MM.1S (cell line): ENCODE measurements at regions not wholly inside any gene's neighbourhood (a gene's known extent, or its start where the extent isn't known, plus 50 kb on each side); places are given as distances from the start of the nearest gene placed in this dataset.

ENCODE experiments used
- DNase-seq: peaks from one replicate; pipeline ENCODE4 v3.0.0-alpha.2; 2015
- H2AFZ ChIP-seq: fragments of 300-600 bp; sonication (generic); 2 replicates; pipeline ENCODE4 v1.6.0; 2016; ENCODE audit warnings: antibody characterized with exemption, low read length
- H3F3A ChIP-seq: fragments of 300-600 bp; sonication (generic); 2 replicates; pipeline ENCODE4 v1.6.1; 2016; ENCODE audit warnings: mild to moderate bottlenecking, antibody characterized with exemption, low read length, moderate library complexity, mixed read lengths; ENCODE audit not compliant: insufficient read depth
- H3K27ac ChIP-seq: fragments of 300-600 bp; sonication (generic); 2 replicates; pipeline ENCODE4 v1.5.1; 2016; ENCODE audit warnings: mild to moderate bottlenecking, low read length
- H3K27me3 ChIP-seq: fragments of 300-600 bp; sonication (generic); replicated peaks from 2 replicates; pipeline ENCODE4 v1.6.0; 2016; ENCODE audit warnings: low read length; ENCODE audit not compliant: insufficient read depth
- H3K36me3 ChIP-seq: fragments of 300-600 bp; sonication (generic); replicated peaks from 2 replicates; pipeline ENCODE4 v1.6.1; 2016; ENCODE audit warnings: mild to moderate bottlenecking, low read length, mixed read lengths; ENCODE audit not compliant: insufficient read depth
- H3K4me1 ChIP-seq: fragments of 300-600 bp; sonication (generic); 2 replicates; pipeline ENCODE4 v1.6.1; 2016; ENCODE audit warnings: low read length, mixed read lengths
- H3K4me2 ChIP-seq: fragments of 300-600 bp; sonication (generic); 2 replicates; pipeline ENCODE4 v1.6.0; 2016; ENCODE audit warnings: low read depth, low read length
- H3K4me3 ChIP-seq: fragments of 300-600 bp; sonication (generic); 2 replicates; pipeline ENCODE4 v1.5.1; 2016; ENCODE audit warnings: low read length, mixed read lengths
- H3K79me2 ChIP-seq: fragments of 300-600 bp; sonication (generic); 2 replicates; pipeline ENCODE4 v1.6.1; 2016; ENCODE audit warnings: mixed run types, low read length, mixed read lengths
- H3K9ac ChIP-seq: fragments of 300-600 bp; sonication (generic); 2 replicates; pipeline ENCODE4 v1.6.1; 2016; ENCODE audit warnings: low read length, mixed read lengths
- H3K9me2 ChIP-seq: fragments of 300-600 bp; sonication (generic); replicated peaks from 2 replicates; pipeline ENCODE4 v1.6.1; 2016; ENCODE audit warnings: mild to moderate bottlenecking, low read length, mixed read lengths; ENCODE audit not compliant: insufficient read depth
- H3K9me3 ChIP-seq: fragments of 300-600 bp; sonication (generic); replicated peaks from 2 replicates; pipeline ENCODE4 v1.6.1; 2016; ENCODE audit warnings: mild to moderate bottlenecking, low read length, mixed read lengths; ENCODE audit not compliant: insufficient read depth
- H4K20me1 ChIP-seq: fragments of 300-600 bp; sonication (generic); 2 replicates; pipeline ENCODE4 v1.6.1; 2016; ENCODE audit warnings: mild to moderate bottlenecking, low read length, moderate library complexity, mixed read lengths; ENCODE audit not compliant: insufficient read depth
- CTCF ChIP-seq: fragments of 300-600 bp; sonication (generic); IDR thresholded peaks from 2 replicates; pipeline ENCODE4 v1.5.1; 2016; ENCODE audit warnings: antibody characterized with exemption, low read length, mixed read lengths
- EZH2 ChIP-seq: fragments of 300-600 bp; sonication (generic); optimal IDR thresholded peaks from 2 replicates; pipeline ENCODE3; 2017; ENCODE audit warnings: low read depth, mild to moderate bottlenecking, antibody characterized with exemption, low read length, mixed read lengths
- EZH2phosphoT487 ChIP-seq: fragments of 300-600 bp; sonication (generic); IDR thresholded peaks from 2 replicates; pipeline ENCODE4 v1.6.1; 2018; ENCODE audit warnings: antibody characterized with exemption, low read length

- Histone ChIP-seq H3K4me2 (no peak overlapping the region), H3K36me3 (no peaks in the 10 kb centered on the region), H3K4me1 (no peaks in the 10 kb centered on the region), H3K27me3 (no peaks in the 10 kb centered on the region), H3K4me3 (no peak overlapping the region), H3K79me2 (no peaks in the 10 kb centered on the region), H3K9ac (no peak overlapping the region), H3K9me3 (no peaks in the 10 kb centered on the region), H4K20me1 (no peaks in the 10 kb centered on the region), H3K27ac (no peak overlapping the region), H3F3A (no peaks in the 10 kb centered on the region), H3K9me2 (no peaks in the 10 kb centered on the region), H2AFZ (no peak overlapping the region)
- no peak for DNase-seq
- TF ChIP-seq EZH2phosphoT487 (no peak), CTCF (no peak), EZH2 (no peak)
These were observed 86.3 kb upstream of the FAM171A1 start for GRCh38 chr10:15457382-15457781.

- Histone ChIP-seq H3K4me3 (no peak overlapping the region), H3F3A (no peaks in the 10 kb centered on the region), H3K27ac (no peak overlapping the region), H3K9me3 (no peaks in the 10 kb centered on the region), H3K9me2 (no peaks in the 10 kb centered on the region), H3K36me3 (no peaks in the 10 kb centered on the region), H4K20me1 (no peaks in the 10 kb centered on the region), H3K9ac (no peak overlapping the region), H2AFZ (no peak overlapping the region), H3K4me2 (no peak overlapping the region), H3K79me2 (no peaks in the 10 kb centered on the region), H3K27me3 (no peaks in the 10 kb centered on the region), H3K4me1 (no peaks in the 10 kb centered on the region)
- TF ChIP-seq EZH2phosphoT487: no peak
- TF ChIP-seq CTCF: no peak
- no peak for TF ChIP-seq EZH2
- no peak for DNase-seq
These were observed 84.4 kb upstream of the FAM171A1 start for GRCh38 chr10:15455456-15455855.

- Histone ChIP-seq H3K9me3 (no peaks in the 10 kb centered on the region), H3K27me3 (no peaks in the 10 kb centered on the region), H2AFZ (no peak overlapping the region), H3K4me1 (no peaks in the 10 kb centered on the region), H3K36me3 (no peaks in the 10 kb centered on the region), H3K4me2 (no peak overlapping the region), H4K20me1 (no peaks in the 10 kb centered on the region), H3K79me2 (no peaks in the 10 kb centered on the region), H3K9ac (no peak overlapping the region), H3K9me2 (no peaks in the 10 kb centered on the region), H3F3A (no peaks in the 10 kb centered on the region), H3K4me3 (no peak overlapping the region), H3K27ac (no peak overlapping the region)
- DNase-seq: no peak
- TF ChIP-seq EZH2 (no peak), CTCF (no peak), EZH2phosphoT487 (no peak)
These were observed 82.8 kb upstream of the FAM171A1 start for GRCh38 chr10:15453926-15454325.
